GM19239 (cell line): ENCODE measurements at regions not wholly inside any gene's neighbourhood (a gene's known extent, or its start where the extent isn't known, plus 50 kb on each side); places are given as distances from the start of the nearest gene placed in this dataset.
"Not testable (repeated sequence)": the region's sequence is repeated elsewhere in the genome, so short reads cannot be mapped to it uniquely, and the experiment has no call there.

Experiments used
- DNase-seq: peaks from one replicate; pipeline ENCODE4 v3.0.0; 2011; ENCODE audit warnings: low spot score; ENCODE audit not compliant: insufficient read length
- FAIRE-seq: peaks from 2 replicates; lab custom pipeline; 2011; peaks lifted over from hg19 to GRCh38; lab: Jason Lieb, UNC

- no peak for DNase-seq
- FAIRE-seq: no peak
These were observed 55.0 kb downstream of the OXSM start for GRCh38 chr3:25844891-25845290.

GRCh38 chr3:25846282-25846681 is 56.4 kb downstream of the OXSM start:
- FAIRE-seq: no peak

GRCh38 chr3:25849091-25849490 is 59.2 kb downstream of the OXSM start:
- DNase-seq (no peak), FAIRE-seq (no peak)

More at GRCh38 chr3:25846282-25846681, 56.4 kb downstream of the OXSM start:
- no peak for DNase-seq

- DNase-seq (no peak), FAIRE-seq (no peak)
These were observed 59.9 kb downstream of the OXSM start for GRCh38 chr3:25849641-25850385.

- FAIRE-seq, DNase-seq: not testable (repeated sequence)
These were observed 61.9 kb downstream of the OXSM start for GRCh38 chr3:25851693-25852259.

GRCh38 chr3:25854214-25854613 is 64.3 kb downstream of the OXSM start:
- no peak for DNase-seq
- FAIRE-seq: no peak

GRCh38 chr3:25854635-25855034 is 64.7 kb downstream of the OXSM start:
- DNase-seq: no peak
- no peak for FAIRE-seq

GRCh38 chr3:25855266-25855784 is 65.4 kb downstream of the OXSM start:
- FAIRE-seq (no peak), DNase-seq (no peak)

GRCh38 chr3:25856902-25857518 is 67.1 kb downstream of the OXSM start:
- FAIRE-seq: peak; percentile 56
- DNase-seq: peak; percentile 48

- FAIRE-seq (no peak), DNase-seq (no peak)
These were observed 71.7 kb downstream of the OXSM start for GRCh38 chr3:25861566-25861965.

GRCh38 chr3:25863011-25863415 is 73.1 kb downstream of the OXSM start:
- no peak for FAIRE-seq
- DNase-seq: no peak

- FAIRE-seq (no peak), DNase-seq (no peak)
These were observed 73.6 kb downstream of the OXSM start for GRCh38 chr3:25863416-25863959.

- no peak for FAIRE-seq
These were observed 80.6 kb downstream of the OXSM start for GRCh38 chr3:25870452-25870851.

GRCh38 chr3:25872200-25872877 is 82.4 kb downstream of the OXSM start:
- no peak for DNase-seq
- FAIRE-seq: peak; percentile 85

More at GRCh38 chr3:25870452-25870851, 80.6 kb downstream of the OXSM start:
- no peak for DNase-seq

GRCh38 chr3:25883492-25883891 is 93.6 kb downstream of the OXSM start:
- DNase-seq (no peak), FAIRE-seq (no peak)

GRCh38 chr3:25884981-25885380 is 95.1 kb downstream of the OXSM start:
- no peak for DNase-seq

GRCh38 chr3:25885544-25885943 is 95.7 kb downstream of the OXSM start:
- no peak for FAIRE-seq
- no peak for DNase-seq

More at GRCh38 chr3:25884981-25885380, 95.1 kb downstream of the OXSM start:
- no peak for FAIRE-seq

GRCh38 chr3:25887907-25888306 is 98.0 kb downstream of the OXSM start:
- DNase-seq (no peak), FAIRE-seq (no peak)

- DNase-seq (no peak), FAIRE-seq (no peak)
These were observed 99.1 kb downstream of the OXSM start for GRCh38 chr3:25888892-25889524.

GRCh38 chr3:25889525-25889917 is 99.6 kb downstream of the OXSM start:
- DNase-seq (no peak), FAIRE-seq (no peak)
